Lung (tissue), 11 donors: ENCODE measurements at regions not wholly inside any gene's neighbourhood (a gene's known extent, or its start where the extent isn't known, plus 50 kb on each side); places are given as distances from the start of the nearest gene placed in this dataset.

Source experiments
- ATAC-seq: fragments of 200-7000 bp; cut with Tn5 transposase; one replicate; pipeline ENCODE4 v1.9.1; 2020; ENCODE audit warnings: moderate number of reproducible peaks; ENCODE audit not compliant: insufficient read depth, low FRiP score
- DNase-seq, 3 donors: peaks; one replicate each; pipeline ENCODE4 v3.0.0-alpha.2; 2013 to 2017
- H3K27ac ChIP-seq, 2 donors: one replicate each; pipeline ENCODE4 v1.5.1; 2013; ENCODE audit warnings: mild to moderate bottlenecking in 2 of 2, moderate library complexity in 2 of 2, control low read depth in 1 of 2, inconsistent platforms in 1 of 2, low read depth in 1 of 2, low read length in 1 of 2
- H3K27me3 ChIP-seq, 3 donors: one replicate each; pipeline ENCODE4 v1.5.1; 2013; ENCODE audit warnings: low read length in 2 of 3; ENCODE audit not compliant: control insufficient read depth in 3 of 3, insufficient read depth in 3 of 3
- H3K36me3 ChIP-seq, 4 donors: one replicate each; pipeline ENCODE4 v1.5.1; 2013; ENCODE audit warnings: low read length in 4 of 4, mild to moderate bottlenecking in 1 of 4, moderate library complexity in 1 of 4; ENCODE audit not compliant: control insufficient read depth in 4 of 4, insufficient read depth in 4 of 4
- H3K4me1 ChIP-seq, 5 donors: one replicate each; pipeline ENCODE4 v1.5.1; 2013; ENCODE audit warnings: low read length in 5 of 5, mild to moderate bottlenecking in 2 of 5, moderate library complexity in 1 of 5; ENCODE audit not compliant: control insufficient read depth in 5 of 5, insufficient read depth in 5 of 5
- H3K4me3 ChIP-seq: one replicate; pipeline ENCODE4 v1.5.1; 2013; ENCODE audit warnings: mild to moderate bottlenecking, control low read depth, moderate library complexity
- H3K9ac ChIP-seq, 2 donors: one replicate each; pipeline ENCODE4 v1.5.1; 2013; ENCODE audit warnings: low read length in 2 of 2, control low read depth in 1 of 2; ENCODE audit not compliant: insufficient read depth in 1 of 2
- H3K9me3 ChIP-seq, 4 donors: one replicate each; pipeline ENCODE4 v1.5.1; 2013; ENCODE audit warnings: low read length in 3 of 4, mild to moderate bottlenecking in 1 of 4, moderate library complexity in 1 of 4; ENCODE audit not compliant: control insufficient read depth in 4 of 4, insufficient read depth in 3 of 4
- WGBS, 2 donors: extraction: QIAGEN DNeasy Blood & Tissue Kit; methylation state at CpG; one replicate each; pipeline ENCODE4 v1.1.7; 2013; 5-methylcytosine and 5-hydroxymethylcytosine counted together
- TF ChIP-seq, protein P1 (sequence below): IDR thresholded peaks from 2 replicates; pipeline ENCODE4 v1.5.1; 2012; ENCODE audit warnings: mild to moderate bottlenecking; ENCODE audit errors: control extremely low read depth, extremely low read depth
- donor health status: control.
- donor health status: control.
- donor health status: Bipolar disorder and iron deficiency.
- donor health status: healthy.
- donor health status: DM: yes; HTN: yes; CAD: no.

DNA sequence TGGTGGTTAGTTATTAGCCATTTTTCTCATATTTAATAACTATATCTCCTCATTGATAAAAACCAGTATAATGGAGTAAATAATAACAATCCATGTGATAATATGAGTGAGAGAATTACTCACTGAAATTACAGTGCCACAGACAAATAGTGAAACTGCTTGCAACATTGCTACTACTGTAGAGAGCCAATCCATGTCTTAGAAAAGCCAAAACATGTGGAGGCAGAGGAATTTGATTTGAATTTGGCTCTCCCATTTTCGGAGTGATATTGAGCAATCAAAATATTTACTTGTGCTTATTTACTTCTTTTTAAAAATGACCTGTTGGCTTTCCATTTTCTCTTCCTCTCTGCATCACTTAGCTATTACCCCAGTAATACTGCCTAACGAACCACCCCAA, 288.3 kb upstream of the TCF4 start:
- ATAC-seq (no peak), DNase-seq (no peak)
- H3K9me3 ChIP-seq, result no peaks in the 10 kb centered on the region
- H3K4me1 ChIP-seq, result peaks cover 0 to 5% (median 4%) of the 10 kb centered on the region in 5 donors
- H3K36me3 ChIP-seq, result no peaks in the 10 kb centered on the region
- H3K9ac ChIP-seq, result no peak overlapping the region
- no peaks in the 10 kb centered on the region for H3K27me3 ChIP-seq
- no peak overlapping the region for H3K27ac ChIP-seq
- TF ChIP-seq, protein P1, sequence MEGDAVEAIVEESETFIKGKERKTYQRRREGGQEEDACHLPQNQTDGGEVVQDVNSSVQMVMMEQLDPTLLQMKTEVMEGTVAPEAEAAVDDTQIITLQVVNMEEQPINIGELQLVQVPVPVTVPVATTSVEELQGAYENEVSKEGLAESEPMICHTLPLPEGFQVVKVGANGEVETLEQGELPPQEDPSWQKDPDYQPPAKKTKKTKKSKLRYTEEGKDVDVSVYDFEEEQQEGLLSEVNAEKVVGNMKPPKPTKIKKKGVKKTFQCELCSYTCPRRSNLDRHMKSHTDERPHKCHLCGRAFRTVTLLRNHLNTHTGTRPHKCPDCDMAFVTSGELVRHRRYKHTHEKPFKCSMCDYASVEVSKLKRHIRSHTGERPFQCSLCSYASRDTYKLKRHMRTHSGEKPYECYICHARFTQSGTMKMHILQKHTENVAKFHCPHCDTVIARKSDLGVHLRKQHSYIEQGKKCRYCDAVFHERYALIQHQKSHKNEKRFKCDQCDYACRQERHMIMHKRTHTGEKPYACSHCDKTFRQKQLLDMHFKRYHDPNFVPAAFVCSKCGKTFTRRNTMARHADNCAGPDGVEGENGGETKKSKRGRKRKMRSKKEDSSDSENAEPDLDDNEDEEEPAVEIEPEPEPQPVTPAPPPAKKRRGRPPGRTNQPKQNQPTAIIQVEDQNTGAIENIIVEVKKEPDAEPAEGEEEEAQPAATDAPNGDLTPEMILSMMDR, result no peak
- 79 to 81% methylated on average over 2 of the region's 2 CpGs for WGBS, 2 donors
- no peak overlapping the region for H3K4me3 ChIP-seq

DNA sequence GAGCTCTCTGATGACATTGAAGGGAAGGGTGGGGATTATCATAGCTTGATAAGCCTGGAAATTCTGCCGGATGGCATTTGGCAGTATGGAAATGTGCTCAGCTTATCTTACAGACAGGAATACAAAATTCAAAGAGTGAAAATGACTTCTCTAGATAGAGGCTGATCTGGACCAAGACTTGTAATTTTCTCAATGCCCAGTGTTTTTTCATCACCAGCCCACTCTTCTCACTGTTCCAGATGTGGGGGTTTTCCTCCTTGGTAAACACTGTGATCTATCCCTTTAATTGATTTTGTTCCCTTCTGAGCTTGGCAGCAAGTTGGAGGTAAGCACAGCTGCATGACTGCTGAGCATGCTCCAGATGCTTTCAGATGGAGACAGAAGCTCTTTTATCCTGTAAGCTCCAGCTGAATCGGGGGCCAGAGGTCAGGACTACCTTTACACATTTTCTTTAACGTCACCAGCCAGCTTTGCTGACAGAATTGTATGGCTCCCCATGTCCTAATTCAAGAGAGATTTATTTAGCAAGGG, 287.4 kb upstream of the TCF4 start:
- Histone ChIP-seq H3K36me3 (no peaks in the 10 kb centered on the region), H3K4me1 (peaks cover 0 to 10% (median 4%) of the 10 kb centered on the region in 5 donors), H3K27me3 (no peaks in the 10 kb centered on the region), H3K27ac (no peak overlapping the region), H3K9ac (no peak overlapping the region), H3K9me3 (no peaks in the 10 kb centered on the region), H3K4me3 (no peak overlapping the region)
- TF ChIP-seq, protein P1, result no peak
- no peak for ATAC-seq
- WGBS, 2 donors, result 62 to 81% methylated on average over 3 of the region's 3 CpGs
- no peak for DNase-seq

DNA sequence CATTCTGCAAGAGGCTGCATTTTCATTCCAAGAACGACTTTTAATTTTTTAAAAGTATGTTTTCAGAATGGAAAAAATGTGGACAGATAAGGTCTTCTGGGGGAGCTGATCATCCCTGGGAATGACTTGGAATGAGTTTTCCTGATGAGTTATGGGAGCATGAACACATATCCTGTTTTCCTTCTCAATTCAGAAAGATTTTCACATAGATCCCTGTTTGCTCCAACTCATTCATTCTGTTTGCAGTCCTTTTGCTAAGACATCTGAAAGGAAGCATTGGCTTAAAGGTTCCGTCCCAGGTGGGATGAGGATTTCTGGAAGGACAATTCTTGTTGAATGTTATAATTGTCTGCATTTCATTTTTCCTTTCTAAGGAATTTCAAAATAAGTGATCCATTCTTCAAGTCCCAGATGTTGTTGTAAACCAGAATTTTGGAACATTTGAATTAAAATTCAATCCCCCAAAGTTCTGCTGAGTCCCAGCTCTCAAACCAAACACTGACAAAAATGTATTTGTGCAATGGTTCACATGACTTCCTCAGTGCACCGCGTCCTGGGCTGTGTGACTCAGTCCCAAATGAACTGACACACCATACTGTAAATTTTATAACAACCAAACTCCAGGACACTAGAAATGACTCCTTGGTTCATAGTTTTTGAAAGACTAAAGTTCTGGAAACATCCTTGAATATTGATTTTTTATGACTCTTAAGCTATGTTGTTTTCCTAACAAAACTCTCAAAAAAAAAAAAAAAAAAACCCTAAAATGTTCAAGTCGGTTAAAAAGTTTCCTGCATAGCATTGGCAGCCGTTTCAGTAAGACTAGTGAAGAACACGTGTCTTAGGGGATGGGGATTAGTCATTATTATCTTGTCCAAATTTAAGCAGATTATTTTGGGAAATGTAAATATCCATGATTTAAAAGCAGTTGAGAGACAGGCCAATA, 281.8 kb upstream of the TCF4 start:
- H3K27ac ChIP-seq, result peak overlapping the region in 1 of 2 donors; percentile 33
- H3K36me3 ChIP-seq, result no peaks in the 10 kb centered on the region
- H3K9me3 ChIP-seq, result no peaks in the 10 kb centered on the region
- no peak for DNase-seq
- no peak overlapping the region for H3K4me3 ChIP-seq
- TF ChIP-seq, protein P1, result no peak
- peaks cover 0 to 16% (median 2%) of the 10 kb centered on the region in 5 donors for H3K4me1 ChIP-seq
- H3K27me3 ChIP-seq, result no peaks in the 10 kb centered on the region
- ATAC-seq, result no peak
- 76 to 79% methylated on average over 7 of the region's 7 CpGs for WGBS, 2 donors
- H3K9ac ChIP-seq, result no peak overlapping the region
